ENCODE measurements at regions not wholly inside any gene's neighbourhood (a gene's known extent, or its start where the extent isn't known, plus 50 kb on each side); places are given as distances from the start of the nearest gene placed in this dataset.
A peak's percentile ranks its signal among the peaks of the same experiment; 100 is the strongest.

- peaks cover 0 to 7% (median 4%) of the 10 kb centered on the region in 3 donors for H3K4me1 ChIP-seq (ENCODE audit: control insufficient read depth in 2 of 3, insufficient read depth in 2 of 3, low read depth in 1 of 3, low read length in 3 of 3)
- no peaks in the 10 kb centered on the region for H3K9me3 ChIP-seq (ENCODE audit: control insufficient read depth in 2 of 3, insufficient read depth in 1 of 3, low read length in 3 of 3)
- intact Hi-C loops (cut with DNase I), result no loop called here
- DNase-seq, result peak in 4 of 5 donors; percentile 29 to 80 (median 44)
- no peak for TF ChIP-seq CTCF (IDR thresholded peaks at IDR 0.05; ENCODE audit: borderline replicate concordance, extremely low read depth, insufficient read depth)
- no peak for FAIRE-seq
- no peak overlapping the region for H3K9ac ChIP-seq (ENCODE audit: low read length in 3 of 3)
- no peaks in the 10 kb centered on the region for H3K27me3 ChIP-seq (ENCODE audit: control insufficient read depth, insufficient read depth, low read length)
- no peaks in the 10 kb centered on the region for H3K36me3 ChIP-seq (ENCODE audit: control insufficient read depth in 2 of 3, insufficient read depth in 3 of 3, low read length in 3 of 3)
- no peak overlapping the region for H3K4me3 ChIP-seq (ENCODE audit: low read length in 3 of 3)
- H3K27ac ChIP-seq (ENCODE audit: low read depth in 2 of 2, low read length in 2 of 2), result no peak overlapping the region
Measured at GRCh38 chr14:53306911-53307310, 153.8 kb upstream of the DDHD1 start.

GRCh38 chr14:53306267-53306721, 153.2 kb upstream of the DDHD1 start:
- Histone ChIP-seq H3K9ac (ENCODE audit: low read length in 3 of 3) (peak overlapping the region in 2 of 3 donors; percentile 70 to 84), H3K27ac (ENCODE audit: low read depth in 2 of 2, low read length in 2 of 2) (no peak overlapping the region), H3K36me3 (ENCODE audit: control insufficient read depth in 2 of 3, insufficient read depth in 3 of 3, low read length in 3 of 3) (no peaks in the 10 kb centered on the region), H3K4me1 (ENCODE audit: control insufficient read depth in 2 of 3, insufficient read depth in 2 of 3, low read depth in 1 of 3, low read length in 3 of 3) (peaks cover 0 to 7% (median 4%) of the 10 kb centered on the region in 3 donors), H3K9me3 (ENCODE audit: control insufficient read depth in 2 of 3, insufficient read depth in 1 of 3, low read length in 3 of 3) (no peaks in the 10 kb centered on the region), H3K27me3 (ENCODE audit: control insufficient read depth, insufficient read depth, low read length) (no peaks in the 10 kb centered on the region), H3K4me3 (ENCODE audit: low read length in 3 of 3) (peak overlapping the region; percentile 77 to 82 (median 81))
- intact Hi-C loops (cut with DNase I), result no loop called here
- TF ChIP-seq CTCF (IDR thresholded peaks at IDR 0.05; ENCODE audit: borderline replicate concordance, extremely low read depth, insufficient read depth), result peak; percentile 75
- DNase-seq, result peak in 4 of 5 donors; percentile 66 to 96 (median 80)
- FAIRE-seq, result no peak

- no peak for FAIRE-seq
- Histone ChIP-seq H3K36me3 (ENCODE audit: control insufficient read depth in 2 of 3, insufficient read depth in 3 of 3, low read length in 3 of 3) (no peaks in the 10 kb centered on the region), H3K4me1 (ENCODE audit: control insufficient read depth in 2 of 3, insufficient read depth in 2 of 3, low read depth in 1 of 3, low read length in 3 of 3) (peaks cover 0 to 7% (median 4%) of the 10 kb centered on the region in 3 donors), H3K27me3 (ENCODE audit: control insufficient read depth, insufficient read depth, low read length) (no peaks in the 10 kb centered on the region), H3K9ac (ENCODE audit: low read length in 3 of 3) (no peak overlapping the region), H3K4me3 (ENCODE audit: low read length in 3 of 3) (no peak overlapping the region), H3K9me3 (ENCODE audit: control insufficient read depth in 2 of 3, insufficient read depth in 1 of 3, low read length in 3 of 3) (no peaks in the 10 kb centered on the region), H3K27ac (ENCODE audit: low read depth in 2 of 2, low read length in 2 of 2) (no peak overlapping the region)
- TF ChIP-seq CTCF (IDR thresholded peaks at IDR 0.05; ENCODE audit: borderline replicate concordance, extremely low read depth, insufficient read depth), result no peak
- intact Hi-C loops (cut with DNase I), result no loop called here
- DNase-seq, result peak in 1 of 5 donors; percentile 22
Measured at GRCh38 chr14:53304726-53305381, 151.7 kb upstream of the DDHD1 start.
